ENCODE measurements at regions not wholly inside any gene's neighbourhood (a gene's known extent, or its start where the extent isn't known, plus 50 kb on each side); places are given as distances from the start of the nearest gene placed in this dataset.

GRCh38 chr14:22334275-22334577 is 254.8 kb downstream of the DAD1 start:
- no peak for DNase-seq

GRCh38 chr14:22333422-22334274 is 255.4 kb downstream of the DAD1 start:
- DNase-seq, result peak; percentile 61 to 82 (median 71)
- Histone ChIP-seq H3K27me3 (no peaks in the 10 kb centered on the region), H3K4me3 (no peak overlapping the region), H3K27ac (peak overlapping the region in 3 of 5 donors; percentile 30 to 56 (median 46)), H3K9me3 (replicated peaks in 1 of 3) (peaks cover 0 to 4% (median 0%) of the 10 kb centered on the region in 3 donors), H3K36me3 (replicated peaks in 1 of 2) (no peaks in the 10 kb centered on the region), H3K4me1 (replicated peaks in 1 of 2) (peaks cover 0 to 16% of the 10 kb centered on the region in 2 donors)
- WGBS, 4 donors, result 34 to 35% (median 34%) methylated on average over 6 of the region's 6 CpGs
- intact Hi-C loops (cut with DNase I), result no loop called here
- no peak for TF ChIP-seq POLR2A (IDR thresholded peaks at IDR 0.05)
- no peak for TF ChIP-seq CTCF (IDR thresholded peaks at IDR 0.05)

More at GRCh38 chr14:22334275-22334577, 254.8 kb downstream of the DAD1 start:
- H3K27me3 ChIP-seq, result no peaks in the 10 kb centered on the region
- no peak overlapping the region for H3K4me3 ChIP-seq
- 36 to 48% (median 39%) methylated on average over 4 of the region's 4 CpGs for WGBS, 4 donors
- intact Hi-C loops (cut with DNase I), result no loop called here
- peaks cover 0 to 4% (median 0%) of the 10 kb centered on the region in 3 donors for H3K9me3 ChIP-seq (replicated peaks in 1 of 3)
- TF ChIP-seq CTCF (IDR thresholded peaks at IDR 0.05) (no peak), POLR2A (IDR thresholded peaks at IDR 0.05) (no peak)
- H3K4me1 ChIP-seq (replicated peaks in 1 of 2), result peaks cover 0 to 16% of the 10 kb centered on the region in 2 donors
- peak overlapping the region in 3 of 5 donors; percentile 30 to 56 (median 46) for H3K27ac ChIP-seq
- H3K36me3 ChIP-seq (replicated peaks in 1 of 2), result no peaks in the 10 kb centered on the region

- Histone ChIP-seq H3K4me3 (no peak overlapping the region), H3K36me3 (replicated peaks in 1 of 2) (no peaks in the 10 kb centered on the region), H3K4me1 (replicated peaks in 1 of 2) (peaks cover 0 to 16% of the 10 kb centered on the region in 2 donors), H3K9me3 (replicated peaks in 1 of 3) (peaks cover 0 to 4% (median 0%) of the 10 kb centered on the region in 3 donors), H3K27ac (peak overlapping the region in 2 of 5 donors; percentile 46 to 56), H3K27me3 (no peaks in the 10 kb centered on the region)
- 56 to 68% (median 64%) methylated on average over 2 of the region's 2 CpGs for whole genome bisulfite sequencing, 4 donors
- TF ChIP-seq POLR2A (IDR thresholded peaks at IDR 0.05), result no peak
- no peak for TF ChIP-seq CTCF (IDR thresholded peaks at IDR 0.05)
- intact Hi-C loops (cut with DNase I), result no loop called here
- DNase-seq, result peak in 3 of 7 donors; percentile 14 to 27 (median 26)
These were observed 256.2 kb downstream of the DAD1 start for GRCh38 chr14:22332686-22333421.

GRCh38 chr14:22329371-22329770 is 259.7 kb downstream of the DAD1 start:
- intact Hi-C loops (cut with DNase I), result no loop called here
- Histone ChIP-seq H3K27ac (no peak overlapping the region), H3K4me3 (no peak overlapping the region), H3K9me3 (replicated peaks in 1 of 3) (peaks cover 0 to 4% (median 0%) of the 10 kb centered on the region in 3 donors), H3K4me1 (replicated peaks in 1 of 2) (peaks cover 0 to 16% of the 10 kb centered on the region in 2 donors), H3K36me3 (replicated peaks in 1 of 2) (no peaks in the 10 kb centered on the region), H3K27me3 (no peaks in the 10 kb centered on the region)
- DNase-seq, result no peak
- 31 to 47% (median 42%) methylated on average over 3 of the region's 3 CpGs for WGBS, 4 donors
- TF ChIP-seq POLR2A (IDR thresholded peaks at IDR 0.05) (no peak), CTCF (IDR thresholded peaks at IDR 0.05) (no peak)

All from adrenal gland (tissue), 9 donors.